HK-2 (cell line): ENCODE measurements at regions not wholly inside any gene's neighbourhood (a gene's known extent, or its start where the extent isn't known, plus 50 kb on each side); places are given as distances from the start of the nearest gene placed in this dataset.
"Not testable (repeated sequence)": the region's sequence is repeated elsewhere in the genome, so short reads cannot be mapped to it uniquely, and the experiment has no call there.

ENCODE experiments used
- DNase-seq: peaks from one replicate; pipeline ENCODE4 v3.0.0-alpha.2; 2018; ENCODE audit not compliant: unreplicated experiment

GRCh38 chr6:4656106-4656505 is 120.1 kb upstream of the CDYL start:
- no peak for DNase-seq

GRCh38 chr6:4655196-4656025 is 120.8 kb upstream of the CDYL start:
- no peak for DNase-seq

DNA sequence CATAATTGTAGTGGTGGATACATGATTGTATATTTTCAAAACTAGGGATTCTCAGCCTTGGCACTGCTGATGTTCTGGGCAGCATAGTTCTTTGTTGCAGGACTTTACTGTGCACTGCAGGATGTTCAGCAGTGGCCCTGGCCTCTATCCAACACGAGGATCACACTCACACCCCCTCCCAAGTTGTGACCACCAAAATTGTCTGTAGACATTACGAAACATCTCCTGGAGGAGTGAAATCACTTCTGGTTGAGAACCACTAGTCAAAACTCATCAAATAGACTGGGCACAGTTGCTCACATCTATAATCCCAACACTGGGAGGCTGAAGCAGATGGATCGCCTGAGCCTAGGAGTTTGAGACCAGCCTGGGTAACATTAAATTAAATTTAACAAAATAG is 123.1 kb upstream of the CDYL start:
- no peak for DNase-seq

- DNase-seq = no peak
These were observed 124.3 kb upstream of the CDYL start for GRCh38 chr6:4651831-4652467.

- DNase-seq = no peak
These were observed 126.5 kb upstream of the CDYL start for GRCh38 chr6:4649728-4650127.

DNA sequence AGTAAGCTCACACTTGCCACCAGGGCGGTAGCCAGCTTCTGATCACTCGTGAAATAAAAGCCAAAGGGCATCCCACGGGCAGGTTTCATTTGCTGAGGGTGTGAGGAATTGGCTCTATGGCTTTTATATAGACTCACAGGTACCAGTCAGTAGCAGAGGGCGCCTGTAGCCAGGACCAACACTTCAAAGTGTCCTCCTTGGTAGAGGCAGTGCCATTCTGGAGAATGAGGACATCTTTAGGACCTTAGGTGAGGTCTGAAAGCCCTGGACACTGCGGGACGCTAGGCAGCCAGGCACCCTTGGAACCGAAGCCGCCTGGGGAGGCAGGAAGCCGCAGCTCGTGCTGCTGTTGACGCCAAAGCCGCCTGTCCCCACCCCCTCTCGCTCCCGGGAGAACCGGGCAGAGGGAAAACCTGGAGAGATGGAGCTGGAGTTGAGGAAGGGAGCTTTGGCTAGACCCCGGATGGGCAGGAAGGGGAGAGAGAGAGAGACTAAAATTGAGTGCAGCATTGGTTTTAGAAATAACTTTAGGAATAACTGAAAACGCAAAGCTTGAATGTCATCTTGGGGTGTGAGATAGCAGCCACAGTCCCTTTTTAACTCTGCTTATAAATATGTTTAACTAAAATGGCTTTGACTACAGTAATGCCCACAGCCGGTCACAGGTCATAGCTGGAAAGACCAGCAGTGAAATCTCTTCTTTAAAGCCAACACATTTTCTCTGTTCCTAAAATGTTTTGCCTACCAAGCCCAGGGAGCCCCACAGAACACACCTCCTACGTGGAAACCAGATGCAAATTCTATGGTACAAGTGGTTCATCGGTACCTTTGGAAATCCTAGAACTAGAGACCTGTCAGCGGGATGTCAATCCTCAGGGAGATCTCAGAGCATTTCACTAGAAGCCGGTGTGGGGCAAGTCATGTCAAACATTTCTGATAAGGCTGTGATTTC is 128.5 kb upstream of the CDYL start:
- DNase-seq = peak; percentile 50

DNA sequence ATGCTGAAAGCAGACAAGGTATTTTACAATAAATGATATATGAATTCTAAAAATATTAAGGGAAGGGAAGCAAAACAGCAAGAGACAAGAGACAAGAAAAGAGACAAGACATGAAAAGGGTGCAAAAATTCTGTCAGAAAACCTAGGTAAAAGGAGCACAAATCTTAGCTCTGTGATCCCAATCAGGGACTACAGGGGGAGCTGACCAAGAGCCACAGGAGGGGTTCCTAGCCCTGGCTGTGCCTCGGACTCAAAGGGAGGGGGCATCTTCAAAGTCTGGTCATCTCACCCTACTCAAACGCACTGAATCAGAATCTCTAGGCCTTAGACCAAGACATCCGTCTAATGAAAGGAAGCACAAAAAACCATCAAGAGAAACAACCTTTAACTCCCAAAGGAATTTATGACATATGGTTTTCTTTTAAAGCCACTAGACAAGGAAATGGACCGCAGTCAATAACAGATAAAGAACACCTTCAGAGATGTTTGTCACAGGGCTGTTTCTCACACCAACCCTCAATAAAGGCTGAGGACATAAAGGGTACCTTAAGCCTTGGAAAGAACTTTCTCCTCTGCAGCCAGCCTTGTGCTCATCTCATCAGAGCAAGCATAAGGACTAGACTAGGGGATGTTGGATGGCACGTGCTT is 130.4 kb upstream of the CDYL start:
- DNase-seq = no peak

- DNase-seq = no peak
These were observed 131.2 kb upstream of the CDYL start for GRCh38 chr6:4644996-4645395.

GRCh38 chr6:4641461-4641860 is 134.7 kb upstream of the CDYL start:
- no peak for DNase-seq

GRCh38 chr6:4640139-4640538 is 136.1 kb upstream of the CDYL start:
- DNase-seq = no peak

GRCh38 chr6:4638641-4639040 is 137.6 kb upstream of the CDYL start:
- DNase-seq = no peak

- no peak for DNase-seq
These were observed 138.3 kb upstream of the CDYL start for GRCh38 chr6:4637691-4638433.

GRCh38 chr6:4636881-4637224 is 139.4 kb upstream of the CDYL start:
- DNase-seq = no peak

- no peak for DNase-seq
These were observed 139.9 kb upstream of the CDYL start for GRCh38 chr6:4636191-4636880.

DNA sequence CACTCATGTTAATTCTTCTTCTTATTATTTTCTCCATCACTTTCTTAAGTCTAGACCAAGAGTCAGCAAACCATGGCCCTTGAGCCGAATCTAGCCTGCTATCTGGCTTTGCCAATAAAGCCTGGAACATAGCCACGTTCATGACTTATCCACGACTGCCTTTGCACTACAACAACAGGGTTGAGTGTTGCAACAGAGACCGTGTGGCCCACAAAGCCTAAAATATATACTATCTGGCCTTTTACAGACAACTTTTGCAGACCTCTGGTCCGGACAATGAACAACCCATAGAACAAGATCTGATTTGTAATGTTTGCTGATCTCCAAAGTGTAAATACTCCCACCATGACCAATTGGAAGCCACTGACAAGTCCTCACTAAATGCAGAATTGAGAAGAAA is 140.5 kb upstream of the CDYL start:
- no peak for DNase-seq

GRCh38 chr6:4632421-4632820 is 143.8 kb upstream of the CDYL start:
- DNase-seq = no peak

DNA sequence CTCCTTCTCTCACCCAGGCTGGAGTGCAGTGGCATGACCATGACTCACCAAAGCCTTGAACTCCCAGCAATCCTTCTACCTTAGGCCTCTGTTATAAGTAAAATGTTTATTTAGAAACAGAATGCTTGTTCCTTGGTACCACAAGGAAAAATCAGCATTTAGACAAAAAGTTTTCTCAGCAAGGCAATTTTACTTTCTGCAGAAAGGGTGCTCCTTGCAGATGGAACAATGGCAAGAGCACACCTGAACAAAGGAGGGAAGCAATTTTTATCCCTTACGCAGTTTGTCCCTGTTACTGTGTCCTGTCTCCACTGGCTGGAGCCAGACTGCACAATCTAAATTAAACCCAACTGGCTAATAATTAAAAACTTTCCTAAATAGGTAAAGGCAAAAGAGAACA is 146.4 kb upstream of the CDYL start:
- DNase-seq = not testable (repeated sequence)

DNA sequence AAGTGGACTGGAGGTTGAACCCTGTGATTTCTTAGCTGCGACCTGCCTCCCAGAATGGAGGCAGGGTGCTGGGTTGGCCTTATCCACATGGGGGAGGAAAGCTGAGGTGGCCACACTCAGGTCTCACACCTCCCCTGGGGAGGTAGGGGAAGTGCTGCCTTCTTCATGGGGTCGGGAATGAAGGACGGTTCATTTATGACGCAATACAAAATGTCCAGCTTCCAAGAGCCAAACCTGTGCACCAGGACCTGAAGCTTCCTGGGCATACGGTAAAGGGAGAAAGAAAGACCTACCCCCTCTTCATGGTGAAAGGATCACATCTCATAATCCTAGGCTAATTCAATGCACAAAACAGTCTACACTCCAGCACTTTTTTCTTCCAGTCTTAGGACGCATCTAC is 150.6 kb upstream of the CDYL start:
- DNase-seq = no peak

GRCh38 chr6:4624726-4625125 is 151.5 kb upstream of the CDYL start:
- no peak for DNase-seq

GRCh38 chr6:4620284-4621151 is 155.7 kb upstream of the CDYL start:
- no peak for DNase-seq
